ENCODE measurements at regions not wholly inside any gene's neighbourhood (a gene's known extent, or its start where the extent isn't known, plus 50 kb on each side); places are given as distances from the start of the nearest gene placed in this dataset.

- Histone ChIP-seq H3K56ac (ENCODE audit: insufficient read length, low read depth, low read length) (no peak overlapping the region), H3K4ac (ENCODE audit: low read depth, low read length) (no peak overlapping the region), H3K27ac (ENCODE audit: insufficient read length, low read depth, low read length) (no peak overlapping the region), H3K4me2 (ENCODE audit: insufficient read depth, insufficient read length, low read length) (no peak overlapping the region), H3K79me1 (ENCODE audit: insufficient read depth, low read depth, low read length, poor library complexity, severe bottlenecking) (no peaks in the 10 kb centered on the region), H2AFZ (ENCODE audit: low read length) (no peak overlapping the region), H2BK15ac (ENCODE audit: low read depth, low read length) (no peak overlapping the region), H2BK20ac (ENCODE audit: low read depth, low read length, poor library complexity, severe bottlenecking) (no peak overlapping the region), H3K18ac (ENCODE audit: insufficient read length, low read depth, low read length) (no peak overlapping the region), H3K9me3 (ENCODE audit: control insufficient read depth, low read depth, low read length) (no peaks in the 10 kb centered on the region), H3K23me2 (ENCODE audit: insufficient read length, low read depth, low read length, poor library complexity, severe bottlenecking) (no peaks in the 10 kb centered on the region), H3K27me3 (ENCODE audit: insufficient read depth, low read length) (no peaks in the 10 kb centered on the region), H3K23ac (ENCODE audit: insufficient read length, low read depth, low read length) (no peak overlapping the region), H3K9ac (ENCODE audit: extremely low read depth, insufficient read length, low read length) (no peak overlapping the region), H4K5ac (ENCODE audit: insufficient read length, low read depth, low read length) (no peak overlapping the region), H4K8ac (replicated peaks; ENCODE audit: insufficient read length, low read depth, low read length) (no peak overlapping the region), H2BK120ac (ENCODE audit: low read depth, low read length, poor library complexity, severe bottlenecking) (no peak overlapping the region), H3K79me2 (ENCODE audit: insufficient read depth, low read length) (no peaks in the 10 kb centered on the region), H3T11ph (ENCODE audit: low read length) (no peak overlapping the region), H4K20me1 (ENCODE audit: control insufficient read depth, insufficient read depth, insufficient read length) (no peaks in the 10 kb centered on the region), H2BK5ac (ENCODE audit: insufficient read length, low read length) (no peak overlapping the region), H3K14ac (ENCODE audit: insufficient read depth, low read length) (no peak overlapping the region), H2AK5ac (ENCODE audit: insufficient read length, low read length) (no peak overlapping the region), H2BK12ac (ENCODE audit: insufficient read length, low read depth, low read length) (no peak overlapping the region), H4K91ac (ENCODE audit: insufficient read length, low read depth, low read length) (no peak overlapping the region), H3K4me1 (ENCODE audit: insufficient read depth, low read length) (no peaks in the 10 kb centered on the region; the same call in 1 of the 2 replicates)
- Mint-ChIP-seq H3K27ac (no peak overlapping the region), H3K4me1 (no peaks in the 10 kb centered on the region), H3K27me3 (ENCODE audit: low read depth) (no peaks in the 10 kb centered on the region), H3K9me3 (no peaks in the 10 kb centered on the region; a peak in 1 of 5 replicates), H3K36me3 (ENCODE audit: insufficient read depth in 1 of 3, low read depth in 3 of 3) (no peaks in the 10 kb centered on the region), H3K4me3 (no peak overlapping the region)
- TF ChIP-seq CTCF (conservative IDR thresholded peaks at IDR 0.05): no peak
- no CpG with 5 or more reads among the region's 1 CpG for WGBS (ENCODE audit: extremely low coverage, insufficient read length, low lambda C conversion rate)
- DNase-seq: no peak
Observed at GRCh38 chr11:96761451-96761850, 371.6 kb downstream of the JRKL start.
